ENCODE measurements at regions not wholly inside any gene's neighbourhood (a gene's known extent, or its start where the extent isn't known, plus 50 kb on each side); places are given as distances from the start of the nearest gene placed in this dataset.

DNA sequence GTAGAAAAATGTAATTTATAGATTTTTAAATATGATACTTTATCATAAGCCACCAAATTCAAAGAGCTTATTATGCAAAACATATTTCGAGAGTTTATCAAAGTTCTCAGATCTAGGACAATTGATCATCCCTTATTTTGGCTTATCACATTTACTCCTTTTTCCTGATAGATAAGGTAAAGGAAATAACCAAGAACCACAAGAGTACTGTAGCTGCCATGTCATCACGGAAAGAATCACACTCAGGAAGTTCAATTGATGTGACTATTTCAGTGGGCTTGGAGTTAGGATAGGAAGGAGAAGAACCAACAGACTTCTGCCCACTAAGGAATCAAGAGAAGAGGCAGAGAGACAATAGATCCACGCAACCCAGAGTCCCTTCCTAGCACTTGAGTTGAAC is 142.7 kb upstream of the TMCO5A start:
- TF ChIP-seq EZH2 (IDR thresholded peaks at IDR 0.05; ENCODE audit: borderline replicate concordance, low read depth, low read length, severe bottlenecking) = no peak
- TF ChIP-seq, protein P1, sequence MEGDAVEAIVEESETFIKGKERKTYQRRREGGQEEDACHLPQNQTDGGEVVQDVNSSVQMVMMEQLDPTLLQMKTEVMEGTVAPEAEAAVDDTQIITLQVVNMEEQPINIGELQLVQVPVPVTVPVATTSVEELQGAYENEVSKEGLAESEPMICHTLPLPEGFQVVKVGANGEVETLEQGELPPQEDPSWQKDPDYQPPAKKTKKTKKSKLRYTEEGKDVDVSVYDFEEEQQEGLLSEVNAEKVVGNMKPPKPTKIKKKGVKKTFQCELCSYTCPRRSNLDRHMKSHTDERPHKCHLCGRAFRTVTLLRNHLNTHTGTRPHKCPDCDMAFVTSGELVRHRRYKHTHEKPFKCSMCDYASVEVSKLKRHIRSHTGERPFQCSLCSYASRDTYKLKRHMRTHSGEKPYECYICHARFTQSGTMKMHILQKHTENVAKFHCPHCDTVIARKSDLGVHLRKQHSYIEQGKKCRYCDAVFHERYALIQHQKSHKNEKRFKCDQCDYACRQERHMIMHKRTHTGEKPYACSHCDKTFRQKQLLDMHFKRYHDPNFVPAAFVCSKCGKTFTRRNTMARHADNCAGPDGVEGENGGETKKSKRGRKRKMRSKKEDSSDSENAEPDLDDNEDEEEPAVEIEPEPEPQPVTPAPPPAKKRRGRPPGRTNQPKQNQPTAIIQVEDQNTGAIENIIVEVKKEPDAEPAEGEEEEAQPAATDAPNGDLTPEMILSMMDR (IDR thresholded peaks at IDR 0.05; ENCODE audit: borderline replicate concordance, extremely low read depth, low read length, poor library complexity, severe bottlenecking) = no peak
